Kidney tubule cell (primary cell): ENCODE measurements at regions not wholly inside any gene's neighbourhood (a gene's known extent, or its start where the extent isn't known, plus 50 kb on each side); places are given as distances from the start of the nearest gene placed in this dataset.
A peak's percentile ranks its signal among the peaks of the same experiment; 100 is the strongest.
"Not testable (repeated sequence)": the region's sequence is repeated elsewhere in the genome, so short reads cannot be mapped to it uniquely, and the experiment has no call there.

Source experiments
- DNase-seq: peaks from one replicate; pipeline ENCODE4 v3.0.0-alpha.2; 2018; ENCODE audit warnings: low spot score

DNA sequence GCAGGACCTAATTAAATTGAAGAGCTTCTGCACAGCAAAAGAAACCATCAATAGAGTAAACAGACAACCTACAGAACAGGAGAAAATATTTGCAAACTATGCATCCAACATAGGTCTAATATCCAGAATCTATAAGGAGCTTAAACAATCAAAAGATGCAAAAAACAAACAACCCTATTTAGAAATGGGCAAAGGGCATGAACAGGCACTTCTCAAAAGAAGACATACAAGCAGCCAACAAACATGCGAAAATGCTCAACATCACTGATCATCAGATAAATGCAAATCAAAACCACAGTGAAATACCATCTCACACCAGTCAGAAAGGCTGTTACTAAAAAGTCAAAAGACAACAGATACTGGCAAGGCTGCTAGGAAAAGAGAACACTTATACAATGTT lies 189.2 kb downstream of the CYP26B1 start:
- DNase-seq: not testable (repeated sequence)

GRCh38 chr2:71952572-71953188 lies 195.0 kb downstream of the CYP26B1 start:
- DNase-seq: peak; percentile 39

DNA sequence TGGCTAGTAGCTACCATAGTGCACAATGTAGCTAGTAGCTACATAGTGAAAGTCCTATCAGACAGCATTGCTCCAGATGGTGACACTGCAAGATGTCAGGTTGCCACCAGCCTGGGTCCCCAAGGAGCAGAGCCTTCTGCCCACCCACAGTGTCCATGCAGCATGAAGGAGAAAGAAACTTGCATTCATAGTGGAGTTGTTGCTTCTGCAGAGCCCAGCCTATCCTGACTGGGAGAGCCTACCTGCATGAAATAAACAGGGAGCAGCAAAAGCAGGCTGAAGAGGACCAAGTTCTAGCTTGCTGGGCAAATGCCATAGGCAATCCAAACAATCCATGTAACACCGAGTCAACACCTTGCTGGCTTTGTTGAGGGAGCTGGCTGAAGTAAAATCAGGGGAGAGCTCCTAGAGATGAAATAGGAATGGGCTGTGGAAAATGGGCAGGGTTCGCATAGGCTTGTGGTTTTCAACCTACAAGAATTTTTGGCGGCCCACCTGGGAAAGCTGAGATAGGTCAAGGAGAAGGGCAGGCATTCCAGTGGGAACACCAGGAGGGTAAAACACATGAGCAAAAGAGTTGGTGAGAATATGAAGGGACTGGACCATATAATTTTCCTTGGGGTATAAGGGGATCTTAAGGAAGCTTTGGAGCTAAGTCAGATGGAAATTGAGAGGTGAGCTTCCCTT lies 195.8 kb downstream of the CYP26B1 start:
- DNase-seq: no peak

GRCh38 chr2:71951083-71951468 lies 196.6 kb downstream of the CYP26B1 start:
- no peak for DNase-seq

DNA sequence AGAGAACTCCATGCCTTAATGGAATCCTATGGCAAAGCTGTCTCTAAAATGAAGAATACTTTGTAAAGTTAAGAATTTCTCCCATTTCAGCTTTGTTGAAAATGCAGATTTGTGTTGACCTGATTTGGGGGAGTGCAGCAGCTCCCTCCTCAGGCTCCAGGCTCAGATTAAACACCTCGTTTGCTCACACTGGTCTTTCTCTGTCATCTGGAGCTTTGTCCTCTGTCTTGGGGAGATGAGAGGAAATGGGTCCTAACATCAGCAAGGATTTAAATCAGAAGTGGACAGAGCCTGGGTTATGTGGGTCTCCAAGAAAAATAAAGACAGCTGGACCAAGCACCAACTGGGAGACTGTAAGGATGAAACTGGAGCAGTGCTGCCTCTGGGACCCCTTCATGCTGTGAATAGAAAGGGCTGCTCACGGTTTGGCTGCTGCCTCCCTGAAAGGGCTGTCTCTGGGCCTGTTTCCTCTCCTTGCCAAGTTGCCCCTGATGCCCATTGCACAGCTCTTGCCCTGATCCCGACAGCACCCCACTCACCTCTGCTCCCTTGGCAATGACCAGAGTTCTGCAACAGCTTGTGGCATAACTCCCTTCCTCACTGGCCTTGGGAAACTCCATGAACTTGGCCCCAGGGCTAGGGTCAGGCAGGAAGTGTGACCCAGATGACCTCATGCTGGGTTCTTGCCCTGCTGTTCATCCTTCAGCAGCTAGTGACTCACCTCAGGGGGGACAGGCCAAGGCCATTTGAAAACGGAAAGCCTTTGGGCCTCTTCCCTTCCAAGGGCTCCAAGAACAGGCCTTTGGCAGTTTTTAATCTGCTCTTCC lies 197.2 kb downstream of the CYP26B1 start:
- DNase-seq: peak; percentile 29

- no peak for DNase-seq
Observed at GRCh38 chr2:71949537-71949798, 198.2 kb downstream of the CYP26B1 start.

GRCh38 chr2:71948781-71949536 lies 198.7 kb downstream of the CYP26B1 start:
- no peak for DNase-seq

GRCh38 chr2:71947809-71948208 lies 199.9 kb downstream of the CYP26B1 start:
- no peak for DNase-seq

- DNase-seq: no peak
Observed at GRCh38 chr2:71945603-71945959, 202.1 kb downstream of the CYP26B1 start.

- no peak for DNase-seq
Observed at GRCh38 chr2:71944806-71945602, 202.7 kb downstream of the CYP26B1 start.

DNA sequence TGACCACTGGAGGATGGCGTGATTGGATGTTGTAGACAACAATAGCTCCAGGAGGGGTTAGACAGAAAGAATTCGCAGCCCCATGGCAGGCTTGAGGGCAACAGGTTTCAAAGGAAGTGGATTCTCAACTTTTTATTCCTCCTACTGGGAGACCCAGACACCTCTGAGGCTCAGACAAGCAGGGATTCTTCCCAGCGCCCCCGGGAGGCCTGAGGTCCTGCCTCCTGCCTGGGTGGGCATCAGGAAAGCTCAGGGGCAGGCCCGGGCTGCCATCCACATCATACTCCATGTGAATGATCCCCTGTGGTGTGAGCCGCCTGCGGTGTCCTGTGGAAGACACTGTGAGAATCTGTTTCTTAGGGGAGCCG lies 203.5 kb downstream of the CYP26B1 start:
- DNase-seq: no peak

- no peak for DNase-seq
Observed at GRCh38 chr2:71943238-71944182, 204.2 kb downstream of the CYP26B1 start.

- DNase-seq: no peak
Observed at GRCh38 chr2:71941726-71942525, 205.7 kb downstream of the CYP26B1 start.

DNA sequence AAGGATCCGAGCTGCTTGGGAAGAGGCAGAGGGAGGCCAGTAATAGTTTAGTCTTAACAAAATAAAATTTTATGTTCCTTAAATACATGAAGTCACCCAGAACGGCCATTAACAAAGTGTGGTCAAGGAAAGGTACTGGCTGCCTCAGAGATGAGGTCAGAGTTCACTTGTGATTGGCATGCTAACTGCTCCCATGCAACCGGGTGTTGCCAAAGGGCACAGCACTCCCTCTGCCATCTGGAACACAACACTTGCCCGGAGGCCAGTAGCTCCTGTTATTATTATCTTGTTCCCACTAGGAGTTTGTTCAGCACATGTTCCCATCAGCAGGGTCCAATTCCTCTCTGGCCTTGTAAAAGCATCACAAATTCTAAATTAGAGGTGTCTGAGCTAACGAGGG lies 207.0 kb downstream of the CYP26B1 start:
- DNase-seq: no peak

GRCh38 chr2:71939588-71940535 lies 207.8 kb downstream of the CYP26B1 start:
- no peak for DNase-seq

DNA sequence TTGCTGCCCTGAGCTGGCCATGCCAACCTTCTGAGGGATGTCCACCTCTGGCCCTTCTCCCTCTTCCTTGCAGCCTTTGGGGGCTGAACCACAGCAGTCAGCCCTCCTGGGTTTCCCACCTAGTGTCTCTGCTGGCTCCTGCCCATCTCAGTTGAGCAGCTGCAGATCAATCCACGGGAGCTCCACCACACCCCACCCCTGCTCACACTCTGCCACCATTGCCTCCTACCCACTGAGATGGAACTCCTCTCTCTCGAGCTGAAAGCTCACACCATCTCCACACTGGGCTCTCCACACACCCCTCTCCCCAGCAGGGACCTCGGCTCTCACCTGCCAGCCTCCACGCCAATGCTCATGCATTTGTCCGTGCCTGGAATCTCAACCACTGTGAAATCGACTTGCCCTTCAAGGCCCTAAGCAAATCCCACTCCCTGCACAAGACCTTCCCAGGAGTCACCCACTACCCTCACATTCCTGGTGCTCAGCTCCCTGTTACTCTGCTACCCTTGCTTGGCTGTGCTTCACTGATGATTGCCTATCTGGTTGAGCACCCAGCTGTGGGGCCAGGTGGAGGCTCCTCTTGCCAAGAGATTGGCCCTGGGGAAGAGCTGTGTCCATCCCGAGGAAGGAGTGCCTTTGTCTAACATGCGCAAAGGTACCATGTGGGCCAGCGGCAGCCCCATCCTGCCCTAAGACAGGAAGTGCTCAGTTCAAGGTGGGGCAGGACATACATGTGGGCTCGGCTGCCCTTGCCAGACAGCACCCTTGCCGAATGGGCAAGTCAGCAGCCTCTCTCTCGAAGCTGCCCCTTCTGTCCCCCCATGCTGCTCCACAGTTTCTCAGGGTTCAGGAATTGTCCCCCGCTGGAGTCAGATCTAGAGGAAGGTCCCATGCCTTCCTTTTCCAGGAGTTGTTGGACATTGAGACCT lies 208.7 kb downstream of the CYP26B1 start:
- no peak for DNase-seq

DNA sequence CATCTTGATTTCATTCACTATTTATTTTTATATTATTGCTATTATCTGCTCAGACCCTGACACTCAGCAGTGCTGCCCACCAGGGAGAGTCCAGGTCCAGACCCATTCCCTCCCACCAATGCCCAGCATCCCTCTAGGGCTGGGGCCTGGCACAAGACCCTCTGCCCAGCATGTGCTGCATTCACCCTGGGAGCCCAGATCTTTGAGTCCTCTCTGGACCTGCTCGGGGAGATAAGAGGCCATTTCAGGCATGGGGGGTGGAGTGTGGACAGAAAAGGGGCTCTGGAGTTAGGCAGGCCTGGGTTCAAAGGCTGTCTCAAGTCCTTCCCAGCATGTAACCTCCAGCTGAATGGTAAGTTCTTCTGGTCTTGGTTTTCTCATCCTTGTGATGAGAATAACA lies 209.6 kb downstream of the CYP26B1 start:
- DNase-seq: no peak

DNA sequence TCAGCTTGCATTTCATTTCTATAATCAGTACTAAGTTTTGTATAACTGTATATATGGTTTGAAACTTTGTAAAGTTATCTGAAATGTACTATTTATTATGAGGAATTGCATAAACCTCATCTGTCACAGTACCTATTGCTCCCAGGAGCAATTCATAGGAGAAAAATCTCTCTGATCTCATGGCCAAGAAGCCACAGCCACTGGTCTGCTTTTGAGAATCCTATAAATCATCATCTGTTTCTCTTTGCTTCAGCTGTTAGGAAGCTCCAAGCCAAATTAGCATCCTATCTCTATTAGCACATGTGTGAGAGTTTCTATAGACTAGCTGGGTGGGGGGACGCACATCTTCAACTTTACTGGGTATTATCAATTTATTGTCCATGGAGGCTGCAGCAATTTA lies 210.3 kb downstream of the CYP26B1 start:
- DNase-seq: no peak
